ENCODE measurements at regions not wholly inside any gene's neighbourhood (a gene's known extent, or its start where the extent isn't known, plus 50 kb on each side); places are given as distances from the start of the nearest gene placed in this dataset.
"Not testable (repeated sequence)": the region's sequence is repeated elsewhere in the genome, so short reads cannot be mapped to it uniquely, and the experiment has no call there.

GRCh38 chrX:146907391-146908240, 93.1 kb upstream of the CXorf51A start:
- in situ Hi-C loops (cut with HindIII; ENCODE audit: low sequenced_read_pairs): no loop called here
- H3K4me3 ChIP-seq (ENCODE audit: low read depth, low read length): no peak overlapping the region
- DNase-seq (ENCODE audit: low read depth): peak; percentile 4
- no peak for TF ChIP-seq CTCF (IDR thresholded peaks at IDR 0.05; ENCODE audit: low read depth, low read length, missing control alignments)

- H3K4me3 ChIP-seq (ENCODE audit: low read depth, low read length): no peak overlapping the region
- DNase-seq (ENCODE audit: low read depth): no peak
- in situ Hi-C loops (cut with HindIII; ENCODE audit: low sequenced_read_pairs): no loop called here
- no peak for TF ChIP-seq CTCF (IDR thresholded peaks at IDR 0.05; ENCODE audit: low read depth, low read length, missing control alignments)
Measured at GRCh38 chrX:146906166-146906565, 91.6 kb upstream of the CXorf51A start.

DNA sequence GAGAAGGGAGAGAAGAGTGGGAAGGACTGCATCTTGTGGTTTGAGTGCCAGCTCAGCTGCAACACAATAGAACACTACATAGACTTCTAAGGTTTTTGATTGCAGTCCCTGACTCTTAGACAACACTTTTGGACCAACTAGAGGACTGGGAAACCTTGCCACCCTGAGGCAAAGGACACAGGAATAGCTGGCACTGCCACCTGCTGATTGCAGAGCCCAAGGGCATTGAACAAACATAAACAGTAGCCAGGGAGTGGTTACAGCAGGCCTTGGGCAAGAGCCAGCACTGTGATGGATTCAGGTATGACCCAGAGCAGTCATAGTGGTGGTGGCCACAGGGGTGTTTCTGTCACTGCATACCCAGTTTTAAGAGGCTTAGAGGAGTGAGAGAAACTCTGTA, 72.5 kb upstream of the CXorf51A start:
- no peak for TF ChIP-seq CTCF (IDR thresholded peaks at IDR 0.05; ENCODE audit: low read depth, low read length, missing control alignments)
- DNase-seq (ENCODE audit: low read depth): no peak
- in situ Hi-C loops (cut with HindIII; ENCODE audit: low sequenced_read_pairs): no loop called here
- H3K4me3 ChIP-seq (ENCODE audit: low read depth, low read length): no peak overlapping the region

DNA sequence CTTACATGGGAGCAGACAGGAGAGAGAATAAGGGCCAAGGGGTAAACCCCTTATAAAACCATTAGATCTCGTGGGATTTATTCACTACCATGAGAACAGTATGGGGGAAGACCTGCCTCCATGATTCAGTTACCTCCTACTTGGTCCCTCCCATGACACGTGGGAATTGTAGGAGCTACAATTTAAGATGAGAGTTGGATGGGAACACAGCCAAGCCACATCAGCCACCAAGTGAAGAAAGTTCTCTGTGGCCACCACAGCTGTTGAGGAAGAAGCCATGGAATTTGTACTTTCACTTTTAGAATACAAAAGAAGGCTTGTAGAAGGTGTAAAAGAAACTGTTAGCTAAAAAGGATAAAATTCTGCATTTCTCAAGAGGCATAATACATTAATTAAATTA, 67.0 kb upstream of the CXorf51A start:
- in situ Hi-C loops (cut with HindIII; ENCODE audit: low sequenced_read_pairs): no loop called here
- H3K4me3 ChIP-seq (ENCODE audit: low read depth, low read length): no peak overlapping the region
- DNase-seq (ENCODE audit: low read depth): no peak
- TF ChIP-seq CTCF (IDR thresholded peaks at IDR 0.05; ENCODE audit: low read depth, low read length, missing control alignments): no peak

GRCh38 chrX:146866846-146867245, 52.3 kb upstream of the CXorf51A start:
- H3K4me3 ChIP-seq (ENCODE audit: low read depth, low read length); DNase-seq (ENCODE audit: low read depth); in situ Hi-C loops (cut with HindIII; ENCODE audit: low sequenced_read_pairs): not testable (repeated sequence)

DNA sequence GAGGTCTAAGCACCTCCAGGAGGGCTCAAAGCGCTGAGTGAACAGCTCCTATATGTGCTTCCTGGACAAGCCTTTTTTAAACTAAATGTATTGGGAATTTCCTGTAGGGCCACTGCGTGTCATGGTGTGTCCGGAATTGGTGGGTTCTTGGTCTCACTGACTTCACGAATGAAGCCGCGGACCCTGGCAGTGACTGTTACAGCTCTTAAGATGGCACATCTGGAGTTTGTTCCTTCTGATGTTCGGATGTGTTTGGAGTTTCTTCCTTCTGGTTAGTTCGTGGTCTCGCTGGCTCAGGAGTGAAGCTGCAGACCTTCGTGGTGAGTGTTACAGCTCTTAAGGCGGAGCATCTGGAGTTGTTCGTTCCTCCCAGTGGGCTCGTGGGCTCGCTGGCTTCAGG, 51.2 kb upstream of the CXorf51A start:
- in situ Hi-C loops (cut with HindIII; ENCODE audit: low sequenced_read_pairs); DNase-seq (ENCODE audit: low read depth); H3K4me3 ChIP-seq (ENCODE audit: low read depth, low read length): not testable (repeated sequence)

Measured in astrocyte of the cerebellum (primary cell).